AG08396 (cell line): ENCODE measurements at regions not wholly inside any gene's neighbourhood (a gene's known extent, or its start where the extent isn't known, plus 50 kb on each side); places are given as distances from the start of the nearest gene placed in this dataset.
A peak's percentile ranks its signal among the peaks of the same experiment; 100 is the strongest.

ENCODE experiments used
- DNase-seq: peaks from one replicate; pipeline ENCODE4 v3.0.0; 2012; ENCODE audit warnings: low spot score, mixed read lengths

- no peak for DNase-seq
Observed at GRCh38 chr2:19235308-19235707, 123.1 kb downstream of the OSR1 start.

DNA sequence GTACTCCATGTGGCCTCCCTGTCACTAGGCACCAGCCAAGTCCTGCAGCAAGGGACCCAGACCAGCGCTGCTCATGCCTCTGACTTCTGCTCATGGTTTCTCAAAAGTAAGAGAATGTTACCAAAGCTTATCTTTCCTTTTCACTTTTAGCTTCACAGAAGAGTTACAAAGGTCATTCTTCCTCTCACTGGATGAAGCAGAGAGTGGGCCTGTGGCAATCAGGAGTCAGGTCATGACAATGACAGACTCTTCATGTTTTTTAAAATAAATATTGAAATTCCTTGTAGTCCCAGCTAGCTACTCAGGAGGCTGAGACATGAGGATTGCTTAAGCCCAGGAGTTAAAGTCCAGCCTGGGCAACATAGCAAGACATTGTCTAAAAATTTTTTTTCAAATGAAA, 126.1 kb downstream of the OSR1 start:
- no peak for DNase-seq

- DNase-seq, result no peak
Observed at GRCh38 chr2:19231625-19232024, 126.8 kb downstream of the OSR1 start.

- no peak for DNase-seq
Observed at GRCh38 chr2:19230626-19231025, 127.8 kb downstream of the OSR1 start.

GRCh38 chr2:19228715-19229114, 129.7 kb downstream of the OSR1 start:
- DNase-seq, result no peak

DNA sequence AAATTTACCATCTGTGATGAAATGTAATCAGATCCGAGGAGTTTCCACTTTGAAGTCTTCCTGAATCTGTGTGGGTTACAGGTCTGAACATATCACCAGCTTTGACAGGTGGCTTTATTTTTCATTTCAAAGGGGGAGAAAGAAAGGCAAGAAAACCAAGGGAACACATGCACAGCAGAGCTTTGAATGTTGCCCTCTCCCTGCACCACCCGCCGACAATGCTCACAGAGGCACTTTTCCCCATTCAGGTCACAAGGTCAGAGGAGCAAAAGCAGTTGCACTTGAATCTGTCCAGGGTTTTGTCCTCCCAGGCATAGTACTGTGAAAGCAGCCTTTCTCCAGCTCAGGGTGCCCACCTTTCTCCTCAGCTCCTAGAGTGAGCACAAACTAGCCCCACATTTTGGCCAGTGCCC, 130.2 kb downstream of the OSR1 start:
- no peak for DNase-seq

DNA sequence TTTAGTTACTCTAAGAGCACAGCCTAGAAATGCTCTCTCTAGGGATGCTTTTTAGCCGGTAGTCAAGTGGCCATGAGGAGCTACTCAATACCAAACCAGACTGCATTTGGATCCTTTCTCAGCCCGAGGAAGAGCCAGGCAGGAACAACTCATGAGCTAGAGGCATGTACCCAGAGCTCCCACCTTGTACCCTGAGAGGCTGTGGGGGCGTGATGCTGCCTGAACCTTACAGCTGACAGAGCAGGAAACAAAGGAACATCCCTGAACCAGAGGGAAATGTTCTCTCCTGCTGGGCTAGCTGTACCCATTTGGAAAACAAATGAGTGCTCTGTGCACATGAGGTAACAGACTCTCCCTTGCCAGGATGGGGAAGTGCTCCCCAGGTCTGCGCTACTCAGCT, 131.6 kb downstream of the OSR1 start:
- DNase-seq, result no peak

DNA sequence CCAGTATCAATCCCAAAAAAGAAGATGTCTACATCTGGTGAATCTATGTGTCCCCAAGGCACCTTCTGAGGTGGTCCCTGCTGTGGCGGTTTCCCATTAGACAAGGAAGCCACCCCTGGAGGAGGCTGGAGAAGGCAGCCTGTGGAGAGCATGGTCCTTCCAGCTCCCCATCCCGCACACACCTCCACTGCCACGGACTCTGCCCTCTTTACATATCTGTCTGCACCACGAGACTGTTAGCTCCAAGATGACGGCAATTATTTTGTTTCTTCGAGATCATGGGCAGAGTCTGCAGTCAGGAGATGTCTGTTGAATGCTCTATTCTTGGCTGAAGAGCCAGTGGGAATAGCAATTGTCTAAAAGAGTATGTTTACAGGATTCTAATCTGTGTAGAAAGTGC, 132.0 kb downstream of the OSR1 start:
- no peak for DNase-seq

DNA sequence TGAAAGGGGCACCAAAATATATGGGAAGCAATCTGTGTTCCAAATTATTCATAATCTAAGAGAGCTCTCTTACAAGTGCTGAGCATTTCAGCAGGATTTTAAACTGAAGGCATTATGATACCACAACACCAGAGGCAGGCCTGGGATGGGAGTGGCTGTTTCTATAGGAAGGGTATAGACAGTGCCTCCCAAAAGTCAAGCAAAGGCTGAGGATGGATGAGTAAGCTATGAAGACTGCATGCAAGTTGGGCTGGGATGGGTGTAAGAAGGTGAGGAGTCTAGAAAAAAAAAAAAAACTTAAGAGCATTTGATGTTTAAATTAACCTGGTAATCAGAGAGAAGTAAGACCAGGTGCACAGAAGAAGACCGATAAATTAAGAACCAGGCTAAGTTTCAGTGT, 132.5 kb downstream of the OSR1 start:
- no peak for DNase-seq

GRCh38 chr2:19225126-19225525, 133.3 kb downstream of the OSR1 start:
- DNase-seq, result no peak

GRCh38 chr2:19224486-19224885, 133.9 kb downstream of the OSR1 start:
- no peak for DNase-seq

GRCh38 chr2:19224011-19224410, 134.4 kb downstream of the OSR1 start:
- no peak for DNase-seq

DNA sequence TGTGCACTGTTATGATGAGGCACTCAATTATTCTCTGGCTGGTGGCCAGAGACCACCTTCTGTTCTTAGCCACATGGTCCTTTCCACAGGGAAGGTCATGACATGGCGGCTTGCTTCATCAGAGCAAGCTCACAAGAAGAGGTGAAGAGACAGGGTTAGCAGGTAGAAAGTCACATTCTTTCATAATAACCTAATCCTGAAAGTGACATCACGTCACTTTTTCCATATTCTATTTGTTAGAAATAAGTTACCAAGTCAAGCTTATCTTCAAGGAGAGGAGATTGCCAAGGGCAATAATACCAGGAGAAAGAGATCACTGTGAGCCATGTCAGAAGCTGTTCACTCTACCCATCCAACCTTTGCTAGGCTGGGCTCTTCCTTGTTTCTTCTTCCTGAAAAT, 139.4 kb downstream of the OSR1 start:
- DNase-seq, result no peak

- DNase-seq, result no peak
Observed at GRCh38 chr2:19218166-19218565, 140.3 kb downstream of the OSR1 start.

DNA sequence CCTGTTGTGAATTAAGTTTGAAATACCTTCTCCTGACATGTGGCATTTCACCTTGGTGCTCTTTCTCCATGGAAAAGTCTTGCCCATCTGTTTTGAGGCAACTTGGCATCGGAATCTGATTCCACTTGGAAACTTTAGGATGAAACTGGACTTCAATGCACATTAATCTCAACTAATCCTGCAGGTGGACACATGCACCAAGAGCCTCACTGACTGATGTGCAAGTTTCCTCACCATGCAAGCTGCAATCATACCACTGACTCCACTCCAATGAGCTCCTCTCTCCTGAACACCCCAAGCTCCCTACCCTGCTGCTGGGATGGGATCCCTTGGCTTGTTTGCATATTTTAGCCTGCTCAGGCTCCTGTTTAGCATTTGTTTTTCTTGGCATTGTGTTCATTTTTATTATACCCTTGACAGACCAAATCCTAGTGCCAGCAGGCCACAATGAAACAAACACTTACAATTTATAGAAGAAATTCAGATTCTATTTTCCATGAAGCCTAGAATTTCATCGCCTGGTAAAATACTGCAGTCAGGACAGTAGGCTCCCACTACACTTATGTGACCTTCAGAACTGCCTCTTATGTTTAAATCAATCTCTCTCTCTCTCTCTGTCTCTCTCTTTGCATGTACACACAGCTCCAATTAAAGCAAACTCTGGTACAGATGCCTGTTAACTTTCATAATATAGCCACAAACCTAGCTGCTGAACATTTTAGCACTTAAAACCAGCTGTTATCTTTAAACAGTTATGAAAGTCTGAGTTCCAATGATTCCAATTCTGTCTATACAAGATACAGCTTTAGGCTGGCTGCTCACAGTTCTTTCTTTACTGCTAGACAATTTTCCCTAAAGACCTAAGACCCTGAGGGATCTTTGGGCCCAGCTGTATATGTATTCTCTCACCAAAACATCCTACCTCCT, 141.5 kb downstream of the OSR1 start:
- no peak for DNase-seq

- no peak for DNase-seq
Observed at GRCh38 chr2:19216238-19216637, 142.2 kb downstream of the OSR1 start.

- DNase-seq, result no peak
Observed at GRCh38 chr2:19214682-19215391, 143.6 kb downstream of the OSR1 start.

DNA sequence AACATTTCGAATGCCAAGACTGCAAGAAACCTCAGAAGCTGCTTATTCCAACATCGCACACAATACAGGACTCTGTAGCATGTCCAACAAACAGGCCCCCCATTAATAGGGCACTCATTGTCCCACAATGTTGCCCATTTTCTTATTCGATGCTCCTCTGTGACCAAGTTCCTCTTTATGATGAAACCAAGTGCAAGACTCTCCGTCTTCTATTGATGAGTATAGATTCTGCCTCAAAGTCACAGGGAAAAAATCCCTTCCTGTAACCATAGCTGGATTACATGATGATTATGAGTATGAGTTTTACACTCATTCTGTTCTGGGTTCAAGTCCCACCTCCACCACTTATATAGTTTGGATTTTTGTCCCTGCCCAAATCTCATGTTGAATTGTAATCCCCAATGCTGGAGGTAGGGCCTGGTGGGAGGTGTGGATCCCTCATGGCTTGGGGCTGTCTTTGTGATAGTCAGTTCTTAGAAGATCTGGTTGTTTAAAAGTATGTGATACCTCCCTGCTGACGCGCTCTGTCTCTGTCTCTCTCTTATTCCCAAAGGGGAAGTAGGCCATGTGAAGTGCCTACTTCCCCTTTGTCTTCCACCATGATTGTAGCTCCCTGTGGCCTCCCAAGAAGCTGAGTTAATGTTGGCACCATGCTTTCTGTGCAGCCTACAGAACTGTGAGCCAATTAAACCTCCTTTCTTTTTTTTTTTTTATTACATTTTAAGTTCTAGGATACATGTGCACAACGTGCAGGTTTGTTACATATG, 148.7 kb downstream of the OSR1 start:
- DNase-seq, result no peak

DNA sequence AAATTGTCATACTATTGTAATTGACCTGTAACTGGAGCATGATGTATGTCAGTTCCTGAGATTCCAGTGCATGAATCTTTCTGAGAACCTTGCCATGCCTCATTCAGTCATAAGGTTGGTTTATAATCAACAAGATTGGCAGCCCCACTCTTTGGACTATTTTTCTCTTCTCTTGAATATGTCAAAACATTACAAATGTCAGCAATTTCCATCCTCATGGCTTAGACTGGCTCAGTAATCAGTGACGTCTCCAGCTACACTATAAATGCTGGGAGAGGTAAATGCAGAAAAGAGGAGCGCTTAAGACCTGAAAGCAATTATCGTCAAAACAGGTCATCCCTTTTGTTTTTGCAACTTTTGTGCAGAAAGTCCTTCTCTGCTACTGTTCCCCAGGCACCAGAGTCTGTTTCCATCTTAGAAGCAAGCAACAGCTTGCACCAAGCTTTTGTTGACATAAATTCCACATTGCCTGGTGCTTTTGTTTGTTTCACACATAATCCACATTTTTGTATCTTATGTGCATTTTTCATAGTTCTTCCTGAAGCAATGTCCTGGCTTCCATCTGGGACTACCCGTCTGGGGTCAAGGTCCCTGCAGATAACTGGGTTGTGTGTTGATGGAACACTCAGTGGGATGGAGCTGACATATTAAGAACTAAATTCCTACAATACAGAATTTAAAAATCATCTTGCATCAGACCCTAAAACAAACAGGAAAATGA, 149.8 kb downstream of the OSR1 start:
- DNase-seq, result no peak

GRCh38 chr2:19207452-19207851, 151.0 kb downstream of the OSR1 start:
- no peak for DNase-seq

DNA sequence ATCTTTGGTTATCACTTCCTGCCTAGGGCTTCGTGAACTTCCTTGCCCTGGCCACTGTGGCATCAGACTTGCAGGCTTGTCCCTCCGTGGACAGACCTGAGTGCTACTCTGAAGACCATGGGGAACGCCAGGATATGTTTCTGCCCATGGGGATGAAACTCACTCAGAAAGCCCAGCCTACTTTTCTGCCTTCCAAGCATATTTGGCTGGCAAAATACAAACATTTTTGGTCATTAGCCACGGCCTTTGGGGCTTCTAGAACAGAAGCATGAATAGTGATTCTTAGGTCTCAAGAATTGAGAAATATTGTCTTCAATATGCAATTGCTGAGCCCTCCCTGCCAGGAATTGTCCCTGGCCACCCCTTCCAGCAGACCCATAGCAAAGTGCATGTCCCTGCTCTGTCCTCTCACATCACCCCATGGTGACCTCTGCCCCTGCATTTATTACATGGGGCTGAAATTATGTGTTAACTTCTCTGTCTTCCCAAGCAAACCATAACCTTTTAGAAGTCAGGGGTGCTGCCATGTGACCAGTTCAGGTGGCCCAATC, 152.4 kb downstream of the OSR1 start:
- DNase-seq, result peak; percentile 16

GRCh38 chr2:19203866-19204265, 154.6 kb downstream of the OSR1 start:
- no peak for DNase-seq
